Ishikawa (cell line): ENCODE measurements at regions not wholly inside any gene's neighbourhood (a gene's known extent, or its start where the extent isn't known, plus 50 kb on each side); places are given as distances from the start of the nearest gene placed in this dataset.

Experiments used
- CEBPB ChIP-seq: IDR thresholded peaks from 2 replicates; pipeline ENCODE4 v1.6.1; 2012
- EGR1 ChIP-seq: IDR thresholded peaks from 2 replicates; pipeline ENCODE4 v1.6.1; 2012
- EP300 ChIP-seq: IDR thresholded peaks from 2 replicates; pipeline ENCODE4 v1.6.1; 2012; ENCODE audit warnings: borderline replicate concordance
- TAF1 ChIP-seq: IDR thresholded peaks from 2 replicates; pipeline ENCODE4 v1.6.1; 2012; ENCODE audit warnings: low read depth, mild to moderate bottlenecking

DNA sequence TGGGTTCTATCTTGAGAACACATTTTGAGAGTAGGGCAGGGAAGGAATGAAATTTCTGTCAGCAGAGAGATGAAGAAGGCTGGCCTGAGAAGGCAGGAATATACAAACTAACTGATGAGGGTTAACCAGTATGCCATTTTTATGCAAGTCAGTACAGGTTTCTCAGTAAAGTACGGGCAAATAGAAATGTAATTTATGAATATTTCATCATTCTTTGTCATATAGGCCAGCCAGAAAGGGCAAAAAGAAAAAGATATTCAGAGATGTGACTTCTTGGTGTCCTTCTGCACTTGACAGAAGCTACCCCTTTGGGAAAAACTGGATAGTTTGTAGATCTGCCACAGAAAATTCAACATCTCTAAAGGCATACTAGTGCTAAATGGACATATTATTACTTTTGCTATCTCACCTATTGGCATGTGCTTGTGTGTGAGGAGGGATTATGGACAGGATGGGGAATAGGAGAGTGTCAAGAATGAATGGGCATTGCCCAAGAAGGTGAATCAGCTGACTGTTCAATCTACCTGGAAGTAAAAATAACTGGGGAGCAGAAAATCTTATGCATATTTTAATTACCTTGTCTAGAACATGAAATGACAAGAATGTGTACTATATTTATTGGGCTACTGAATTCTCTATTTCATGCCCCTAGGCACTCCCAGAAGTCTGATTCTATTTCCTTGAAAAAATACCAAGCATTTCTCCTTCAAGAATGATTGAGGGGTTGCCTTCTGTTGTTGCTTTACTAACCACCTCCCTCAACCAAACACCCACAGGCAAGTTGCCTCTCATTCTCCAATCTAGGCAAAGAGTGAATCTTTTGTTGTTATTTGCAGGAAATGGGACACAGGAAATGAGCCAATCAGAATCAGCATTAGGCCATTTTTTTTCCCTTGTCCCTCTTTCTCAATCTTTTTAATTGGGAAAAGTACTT is 175.1 kb upstream of the SLC38A2 start:
- TF ChIP-seq EP300: no peak
- TF ChIP-seq TAF1: no peak
- no peak for TF ChIP-seq CEBPB
- no peak for TF ChIP-seq EGR1
